HPDE6-E6E7 (cell line): ENCODE measurements at regions not wholly inside any gene's neighbourhood (a gene's known extent, or its start where the extent isn't known, plus 50 kb on each side); places are given as distances from the start of the nearest gene placed in this dataset.
"Not testable (repeated sequence)": the region's sequence is repeated elsewhere in the genome, so short reads cannot be mapped to it uniquely, and the experiment has no call there.

Source experiments
- DNase-seq: peaks from one replicate; pipeline ENCODE4 v3.0.0; 2011; ENCODE audit warnings: missing footprints; ENCODE audit errors: extremely low spot score

DNA sequence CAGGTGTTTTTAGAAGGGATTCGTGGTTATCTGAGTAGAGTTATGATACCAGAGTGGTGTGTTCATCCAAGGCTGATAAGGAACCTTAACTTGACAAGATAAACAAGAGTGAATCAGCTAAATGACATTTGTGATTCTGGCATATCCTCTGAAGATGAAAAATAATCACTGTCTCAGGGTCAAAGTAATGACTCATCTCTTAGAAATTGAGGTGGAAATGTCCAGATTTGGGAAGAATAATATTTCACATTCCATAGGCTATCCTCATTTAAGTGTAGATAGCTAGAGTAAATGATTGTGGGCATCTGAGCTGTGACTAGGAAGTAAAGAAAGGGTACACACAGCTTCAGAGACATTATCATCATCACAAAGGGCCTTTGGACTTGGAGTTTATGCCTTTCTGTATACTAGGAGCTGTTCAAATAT lies 255.7 kb downstream of the GJA1 start:
- no peak for DNase-seq

DNA sequence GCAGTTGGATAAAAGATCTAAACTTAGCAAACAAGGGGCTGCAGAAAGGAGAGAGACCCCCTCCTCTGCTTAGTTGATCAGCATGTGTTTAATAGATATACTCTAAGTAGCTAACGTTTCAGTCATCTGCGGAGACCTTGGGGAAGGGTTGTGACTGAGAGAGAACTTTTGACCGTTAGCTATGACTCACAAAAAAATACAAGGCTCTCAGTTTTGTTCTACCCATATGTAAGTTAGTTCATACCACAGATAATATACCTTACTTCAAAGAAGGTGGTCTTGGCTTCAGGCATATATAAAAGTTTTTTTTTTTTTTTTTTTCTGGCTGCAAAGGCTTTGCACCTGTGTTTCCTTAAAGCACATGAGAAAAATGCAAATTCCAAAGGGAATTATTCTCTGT lies 258.9 kb downstream of the GJA1 start:
- no peak for DNase-seq

DNA sequence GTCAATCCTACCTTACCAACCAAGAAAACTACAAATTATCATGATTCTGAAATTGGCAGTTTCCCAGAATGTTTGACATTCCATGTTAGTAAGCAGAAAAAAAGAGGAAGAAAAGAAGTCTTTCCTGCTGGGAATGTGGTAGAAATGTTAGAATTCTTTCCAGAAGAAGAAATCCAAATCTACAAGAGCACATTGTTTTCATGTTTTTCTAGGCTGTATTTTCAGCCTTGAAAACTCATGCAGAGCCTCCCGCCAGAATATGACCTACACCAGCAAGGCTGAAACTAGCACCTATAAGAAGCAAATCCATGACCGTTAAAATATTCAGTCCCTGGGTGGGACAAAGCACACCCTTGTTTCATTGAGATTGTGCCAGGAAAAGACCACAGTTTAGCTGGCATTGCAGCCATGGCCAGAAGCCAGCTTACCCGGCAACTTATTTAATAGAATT lies 259.4 kb downstream of the GJA1 start:
- DNase-seq = no peak

DNA sequence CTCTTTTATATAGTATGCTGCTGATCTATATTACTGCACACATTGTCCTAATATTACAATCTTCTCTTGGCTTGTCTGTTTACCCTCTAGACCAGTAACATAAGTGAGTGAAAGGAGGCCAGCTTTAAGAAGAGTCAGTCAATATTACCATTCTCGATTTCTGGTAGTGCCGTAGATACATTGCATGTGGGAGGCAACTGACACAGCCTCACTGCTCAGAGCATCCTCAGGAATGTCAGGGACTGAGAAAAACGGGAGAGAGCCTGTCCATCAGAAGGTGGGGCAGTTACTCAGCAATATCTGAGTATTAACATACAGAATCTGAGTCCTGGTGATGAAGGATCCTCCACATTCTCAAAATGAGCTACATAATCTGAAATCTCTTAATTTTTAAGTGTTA lies 259.9 kb downstream of the GJA1 start:
- DNase-seq = no peak

DNA sequence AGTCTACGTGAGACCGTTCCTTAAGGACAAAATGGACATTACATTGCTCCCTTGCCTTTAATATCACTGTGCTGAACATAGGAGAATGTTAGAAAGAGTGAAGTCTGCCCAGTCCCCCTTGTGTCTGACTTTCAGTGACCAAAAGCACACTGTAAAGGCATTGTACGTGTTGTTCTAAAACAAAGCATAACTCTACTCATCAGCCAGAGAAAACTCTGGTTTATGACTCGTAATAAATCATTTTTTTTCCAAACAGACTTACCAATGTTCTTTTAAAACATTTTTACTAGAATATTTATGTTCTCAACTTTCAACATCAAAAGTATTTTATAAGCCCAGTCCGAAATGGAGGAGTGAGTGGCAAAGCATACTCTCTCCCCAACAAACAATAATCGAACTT lies 262.5 kb downstream of the GJA1 start:
- DNase-seq = no peak

DNA sequence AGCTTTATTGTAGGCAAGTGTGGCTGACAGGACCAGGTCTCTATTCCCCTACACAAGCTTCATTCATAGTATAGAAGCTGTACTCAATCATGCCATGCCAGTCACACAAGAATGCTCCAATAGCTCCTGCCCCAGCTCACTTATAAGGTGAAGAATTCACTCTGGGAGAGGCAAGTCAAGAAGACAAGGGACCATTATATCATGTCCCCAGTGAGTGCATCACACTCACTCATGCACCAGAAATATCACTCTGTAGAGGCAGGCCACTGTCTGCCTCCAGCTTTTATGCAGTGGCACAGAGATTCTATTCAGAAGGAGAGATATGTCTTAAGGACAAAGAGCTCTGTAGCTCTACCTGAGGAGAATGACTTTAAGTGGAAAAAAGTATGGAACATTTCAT lies 263.2 kb downstream of the GJA1 start:
- no peak for DNase-seq

DNA sequence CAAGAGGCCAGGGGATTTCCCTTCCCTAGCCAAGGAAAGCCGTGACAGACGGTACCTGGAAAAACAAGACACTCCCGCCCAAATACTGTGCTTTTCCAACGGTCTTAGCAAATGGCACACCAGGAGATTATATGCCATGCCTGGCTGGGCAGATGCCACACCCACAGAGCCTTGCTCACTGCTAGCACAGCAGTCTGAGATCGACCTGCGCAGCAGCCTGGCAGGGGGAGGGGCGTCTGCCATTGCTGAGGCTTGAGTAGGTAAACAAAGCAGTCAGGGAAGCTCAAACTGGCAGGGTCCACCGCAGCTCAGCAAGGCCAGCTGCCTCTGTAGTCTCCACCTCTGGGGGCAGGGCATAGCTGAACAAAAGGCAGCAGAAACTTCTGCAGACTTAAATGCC lies 267.7 kb downstream of the GJA1 start:
- not testable (repeated sequence) for DNase-seq

DNA sequence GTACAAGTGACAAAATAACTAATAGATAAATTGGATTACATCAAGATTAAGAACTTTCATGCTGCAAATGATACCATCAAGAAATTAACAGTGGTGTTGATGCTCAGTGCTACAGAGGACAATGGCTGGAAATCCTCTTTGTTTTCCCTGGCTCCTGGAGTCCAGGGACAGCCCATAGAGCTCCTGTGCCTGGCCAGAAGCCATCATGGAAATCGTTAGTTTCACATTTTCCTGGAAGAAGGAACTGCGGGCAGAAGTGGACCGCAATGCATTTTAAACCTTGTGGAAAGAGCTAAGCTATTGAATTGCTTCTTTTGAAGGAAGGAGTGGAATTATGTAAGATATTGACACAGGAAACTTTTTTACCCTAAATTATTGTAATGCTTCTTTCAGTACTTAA lies 276.0 kb downstream of the GJA1 start:
- DNase-seq = no peak

DNA sequence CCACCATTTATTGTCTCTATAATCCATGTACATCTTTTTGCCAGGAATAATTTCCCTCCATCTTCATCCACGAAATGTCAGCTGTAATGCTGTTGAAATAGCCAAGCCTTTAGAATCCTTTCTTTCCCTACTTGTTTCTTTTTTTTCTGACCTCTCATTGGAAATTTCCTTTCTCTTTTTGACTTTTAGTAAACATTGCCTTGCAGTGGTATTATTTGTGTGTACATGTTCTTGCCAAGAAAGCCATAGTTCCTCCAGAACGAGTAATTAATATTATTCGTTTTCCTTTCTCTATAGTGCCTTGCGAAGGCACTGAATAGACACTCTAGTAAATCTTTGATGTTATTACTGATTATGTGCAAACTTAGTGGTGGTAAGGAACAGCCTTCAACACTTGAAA lies 282.2 kb downstream of the GJA1 start:
- no peak for DNase-seq

DNA sequence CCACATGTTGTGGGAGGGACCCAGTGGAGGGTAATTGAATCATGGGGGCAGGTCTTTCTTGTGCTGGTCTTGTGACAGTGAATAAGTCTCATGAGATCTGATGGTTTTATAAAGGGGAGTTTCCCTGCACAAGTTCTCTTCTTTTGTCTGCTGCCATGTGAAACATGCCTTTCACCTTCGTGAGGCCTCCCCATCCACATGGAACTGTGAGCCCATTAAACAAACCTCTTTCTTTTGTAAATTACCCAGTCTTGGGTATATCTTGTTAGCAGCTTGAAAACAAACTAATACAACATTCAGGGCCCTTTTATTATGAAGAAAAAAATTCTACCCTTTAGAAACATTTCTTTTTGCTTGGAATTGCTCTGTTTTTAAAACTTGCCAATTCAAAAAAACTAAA lies 285.4 kb downstream of the GJA1 start:
- DNase-seq = not testable (repeated sequence)

DNA sequence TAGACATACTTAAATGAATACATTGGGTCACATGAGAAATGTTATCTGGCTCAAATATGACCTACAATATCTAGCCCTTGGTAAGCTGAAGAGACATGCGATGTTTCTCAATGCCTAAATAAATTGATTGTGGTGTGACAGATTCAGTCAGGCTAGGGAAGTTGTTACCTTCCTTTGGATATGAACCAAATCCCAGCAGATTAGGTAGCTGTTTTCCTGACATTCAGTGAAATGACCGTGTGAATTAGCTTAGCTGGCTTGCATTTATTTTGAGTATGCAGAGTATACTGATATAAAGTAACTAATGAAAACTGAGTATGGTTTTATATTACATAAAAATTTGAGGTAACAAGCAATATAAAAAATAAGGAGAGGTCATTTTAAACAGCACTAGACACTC lies 288.2 kb downstream of the GJA1 start:
- no peak for DNase-seq

DNA sequence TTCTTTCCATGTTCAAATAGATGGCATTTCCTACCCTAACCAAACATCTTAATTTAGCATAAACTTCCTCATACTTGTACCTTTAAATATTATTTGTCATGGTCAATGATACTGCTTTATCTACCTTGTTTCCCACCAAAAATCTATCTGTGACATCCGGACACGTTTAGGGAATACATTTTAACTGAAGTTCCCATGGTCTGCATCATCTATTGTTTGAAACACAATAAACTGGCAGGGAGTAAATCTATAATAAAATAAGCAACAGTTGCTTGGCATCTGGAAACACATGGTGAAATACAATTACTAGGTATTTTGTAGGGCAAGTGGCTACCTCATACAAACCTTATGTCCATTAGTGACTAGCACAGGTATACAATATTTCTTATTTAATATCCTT lies 289.1 kb downstream of the GJA1 start:
- DNase-seq = no peak

DNA sequence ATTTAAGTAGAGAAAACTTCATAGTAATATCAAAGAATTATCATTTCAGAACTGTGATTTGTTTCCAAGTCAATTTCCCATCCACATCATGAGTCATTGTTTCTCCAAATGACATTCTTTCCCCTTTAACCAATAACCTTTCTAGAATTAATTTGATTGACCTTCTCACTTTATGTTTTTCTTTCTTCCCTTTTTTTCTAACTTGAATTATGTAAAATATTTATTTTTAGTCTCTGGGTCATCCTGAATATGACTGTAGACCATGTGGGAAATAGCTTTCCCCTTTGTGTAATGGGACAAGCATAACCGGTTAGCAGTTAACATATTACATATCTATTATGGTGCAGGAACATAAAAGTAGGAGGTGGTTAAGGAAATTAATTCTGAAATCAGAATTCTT lies 291.1 kb downstream of the GJA1 start:
- DNase-seq = no peak

DNA sequence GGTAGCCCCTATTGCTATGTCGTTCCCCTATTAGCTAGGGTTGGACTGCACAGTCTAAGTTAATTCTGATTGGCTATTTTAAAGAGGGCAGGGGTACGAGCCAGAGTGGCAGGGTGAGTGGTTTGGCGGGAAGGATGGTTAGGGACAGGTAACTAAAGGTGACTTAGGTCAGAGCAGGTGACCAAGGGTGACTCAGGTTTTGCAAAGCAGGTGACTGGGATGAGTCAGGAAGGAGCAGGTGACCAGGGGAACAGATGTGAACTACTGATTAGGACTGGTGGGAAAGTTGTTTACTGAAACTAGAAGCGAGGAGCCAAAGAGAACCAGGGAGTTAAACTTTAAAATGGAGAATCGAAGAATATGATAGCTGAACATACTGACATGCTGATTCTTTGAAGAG lies 295.2 kb downstream of the GJA1 start:
- DNase-seq = no peak

DNA sequence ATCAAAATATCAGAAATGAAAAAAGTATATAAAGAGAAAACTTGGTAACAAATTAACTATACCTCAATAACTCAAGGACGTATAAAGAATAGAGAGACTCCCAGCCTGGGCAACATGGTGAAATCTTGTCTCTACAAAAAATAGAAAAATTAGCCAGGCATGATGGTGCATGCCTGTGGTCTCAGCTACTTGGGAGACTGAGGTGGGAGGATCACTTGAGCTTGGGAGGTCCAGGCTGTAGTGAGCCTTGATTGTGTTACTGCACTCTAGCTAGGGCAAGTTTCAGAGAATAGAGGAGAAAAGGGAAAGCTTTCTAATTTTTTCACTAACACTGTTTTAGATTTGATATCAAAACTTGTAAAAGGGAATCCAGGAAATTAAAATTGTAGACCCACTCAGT lies 295.9 kb downstream of the GJA1 start:
- DNase-seq = no peak

DNA sequence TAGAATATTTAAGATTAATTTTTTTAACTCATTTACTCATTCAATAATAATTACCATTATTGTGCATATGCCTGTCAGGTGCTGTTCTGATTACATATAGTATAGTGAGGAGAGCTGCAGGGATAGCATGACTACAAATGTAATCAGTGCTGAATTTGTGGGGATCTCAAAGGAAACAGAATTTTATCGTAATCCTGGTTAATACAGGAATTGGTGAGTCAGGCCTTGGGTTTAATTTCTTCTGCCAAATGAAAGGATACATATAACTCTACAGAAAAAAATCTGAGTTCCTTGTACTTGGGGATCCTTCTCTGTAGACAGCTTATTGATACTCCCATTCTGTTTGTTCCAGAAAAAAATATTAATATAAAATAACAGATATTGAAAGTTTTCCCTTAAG lies 297.2 kb downstream of the GJA1 start:
- DNase-seq = no peak

DNA sequence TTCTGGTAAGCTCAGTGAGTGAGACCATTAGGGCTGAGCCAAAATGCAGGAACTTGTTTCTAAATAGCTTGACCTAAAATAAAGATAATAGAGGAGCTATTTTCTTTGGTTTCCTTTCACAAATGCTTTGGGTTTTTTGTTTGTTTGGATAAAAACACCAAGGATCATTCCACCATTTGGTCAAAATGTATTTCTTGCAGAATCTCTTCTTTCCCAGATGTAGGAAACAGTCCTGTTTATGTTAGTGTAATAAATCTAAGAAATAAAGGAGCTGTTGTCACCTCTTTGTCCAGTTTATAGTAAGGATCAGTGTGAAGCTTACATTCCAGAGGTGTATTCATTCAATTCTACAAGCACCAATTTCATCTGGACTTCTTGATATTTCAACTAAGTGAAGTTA lies 297.8 kb downstream of the GJA1 start:
- no peak for DNase-seq

DNA sequence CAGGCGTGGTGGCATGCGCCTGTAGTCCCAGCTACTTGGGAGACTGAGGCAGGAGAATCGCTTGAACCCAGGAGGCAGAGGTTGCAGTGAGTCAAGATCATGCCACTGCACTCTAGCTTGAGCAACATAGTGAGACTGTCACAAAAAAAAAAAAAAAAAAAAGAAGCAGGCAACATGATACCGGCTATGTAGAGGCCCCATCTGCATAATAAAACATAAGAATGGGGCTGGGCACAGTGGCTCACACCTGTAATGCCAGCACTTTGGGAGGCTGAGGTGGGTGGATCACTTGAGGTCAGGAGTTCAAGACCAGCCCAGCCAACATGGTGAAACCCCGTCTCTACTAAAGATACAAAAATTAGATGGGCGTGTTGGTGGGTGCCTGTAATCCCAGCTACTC lies 304.7 kb downstream of the GJA1 start:
- DNase-seq = not testable (repeated sequence)

DNA sequence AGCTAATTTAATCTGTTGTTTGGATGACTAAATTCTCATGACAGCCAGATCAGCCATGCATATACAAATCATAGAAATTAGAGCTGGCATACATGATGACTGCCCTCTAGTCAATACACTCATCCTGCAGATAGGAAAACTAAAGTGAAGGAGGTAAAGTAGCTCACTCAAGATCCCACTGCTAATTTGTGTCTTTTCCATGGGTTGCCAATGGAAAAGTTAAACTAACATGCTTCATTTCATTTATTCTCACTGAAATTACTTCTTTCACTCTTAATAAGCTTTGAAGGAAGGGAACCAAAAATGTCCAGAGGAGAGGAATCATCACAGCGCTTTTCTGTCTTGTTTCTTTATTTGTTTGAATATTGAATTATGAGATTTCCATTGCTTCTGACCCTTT lies 308.2 kb downstream of the GJA1 start:
- DNase-seq = no peak

DNA sequence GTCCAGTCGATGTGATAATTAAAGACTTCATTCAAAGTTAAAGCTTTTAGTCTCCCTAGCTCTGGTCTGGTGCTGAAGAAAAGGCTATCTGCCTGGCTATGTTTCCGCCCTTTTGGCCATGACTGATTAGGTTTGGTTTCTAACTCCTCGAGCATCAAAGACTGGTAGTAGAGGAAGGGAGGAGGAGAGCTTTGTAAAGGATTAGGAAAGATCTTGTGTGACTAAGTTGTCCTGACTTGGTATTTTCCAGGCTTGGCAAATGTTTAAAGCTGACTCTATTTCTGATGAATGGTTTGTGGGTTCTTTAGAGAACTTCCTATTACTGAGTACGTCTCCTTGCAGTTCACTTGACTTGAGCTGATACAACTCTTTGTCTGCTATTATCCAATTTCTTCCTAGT lies 312.9 kb downstream of the GJA1 start:
- DNase-seq = no peak

DNA sequence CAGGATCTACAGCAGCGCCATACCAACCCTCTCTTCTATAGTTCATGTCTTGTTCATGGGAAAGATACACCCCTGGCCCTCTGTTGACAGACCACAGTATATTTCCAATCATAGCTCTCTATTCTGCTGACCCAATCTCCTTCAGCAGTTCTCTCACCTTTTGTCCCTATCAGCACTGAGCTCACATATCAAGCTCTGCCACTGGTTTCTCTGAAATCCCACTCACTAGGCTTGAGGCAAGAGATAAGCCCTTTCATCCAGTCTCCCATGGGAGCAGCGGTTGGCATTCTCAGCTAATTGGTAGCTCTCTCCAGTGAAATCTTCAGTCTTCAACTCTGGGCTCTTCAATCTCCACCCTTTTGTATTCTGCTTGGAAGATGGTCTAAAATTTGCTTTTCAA lies 313.4 kb downstream of the GJA1 start:
- no peak for DNase-seq

DNA sequence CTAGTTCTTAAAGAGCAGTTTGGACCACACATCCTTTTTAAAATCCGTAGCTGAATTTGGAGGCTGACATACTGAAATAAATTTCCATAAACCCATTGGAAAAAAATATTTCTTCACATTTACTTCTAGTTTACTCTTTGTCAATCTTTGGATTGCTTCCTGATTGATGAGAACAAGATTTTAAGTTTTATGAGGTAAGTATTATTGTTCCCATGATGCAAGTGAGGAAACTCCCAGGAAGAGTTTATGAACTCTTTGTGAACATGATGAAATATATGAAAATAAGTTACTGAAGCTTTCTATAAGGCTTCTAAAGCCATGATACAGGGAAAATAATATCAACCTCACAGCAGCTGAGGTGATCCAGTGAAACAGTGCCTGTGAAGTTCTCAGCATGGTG lies 320.0 kb downstream of the GJA1 start:
- DNase-seq = no peak

DNA sequence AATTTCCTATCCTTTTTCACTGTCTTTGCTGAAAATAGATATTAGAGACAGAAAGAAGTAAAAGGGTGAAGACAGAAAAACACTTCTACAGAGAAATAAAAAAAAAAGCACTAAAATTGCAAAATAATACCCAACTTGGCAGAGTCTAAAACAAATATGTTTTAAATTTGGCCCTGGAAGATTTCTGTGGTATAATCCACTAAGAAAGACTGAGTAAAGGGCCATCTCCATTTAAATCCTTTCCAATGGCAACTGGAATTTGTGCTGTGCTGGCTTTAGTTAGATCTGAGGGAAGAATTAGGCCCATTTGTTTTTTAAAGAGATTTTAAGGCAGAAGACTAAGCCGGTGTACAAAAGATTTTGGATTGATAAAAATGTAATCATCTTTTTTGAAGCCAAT lies 321.2 kb downstream of the GJA1 start:
- no peak for DNase-seq

DNA sequence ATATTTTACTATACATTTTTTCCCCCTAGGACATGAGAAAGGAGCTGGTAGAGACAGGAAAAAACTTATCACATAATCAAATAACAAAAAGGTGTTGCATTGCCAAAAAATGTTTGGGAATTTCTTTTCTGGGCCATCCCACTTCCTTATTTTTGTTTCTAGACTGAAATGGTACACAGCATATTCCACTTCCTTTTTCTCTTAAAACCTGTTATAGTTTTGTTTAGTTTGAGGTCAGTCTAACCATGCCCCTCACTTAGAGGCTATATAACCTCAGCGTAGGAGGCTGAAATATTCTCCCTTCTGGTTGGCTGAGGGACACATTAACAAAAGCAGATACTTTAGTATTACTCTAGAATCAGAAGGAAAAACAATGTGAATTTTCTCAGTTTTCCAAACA lies 323.9 kb downstream of the GJA1 start:
- DNase-seq = no peak

DNA sequence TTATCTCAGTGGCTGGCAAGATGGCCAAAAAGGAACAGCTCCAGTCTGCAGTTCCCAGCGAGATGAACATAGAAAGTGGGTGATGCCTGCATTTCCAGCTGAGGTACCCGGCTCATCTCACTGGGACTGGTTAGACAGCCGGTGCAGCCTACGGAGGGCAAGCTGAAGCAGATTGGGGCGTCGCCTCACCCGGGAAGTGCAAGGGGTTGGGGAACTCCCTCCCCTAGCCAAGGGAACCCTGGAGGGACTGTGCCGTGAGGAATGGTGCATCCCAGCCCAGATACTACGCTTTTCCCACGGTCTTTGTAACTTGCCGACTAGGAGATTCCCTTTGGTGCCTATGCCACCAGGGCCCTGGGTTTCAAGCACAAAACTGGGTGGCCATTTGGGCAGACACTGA lies 324.7 kb downstream of the GJA1 start:
- DNase-seq = no peak
